Astrocyte (in vitro differentiated cells and primary cell): ENCODE measurements at regions not wholly inside any gene's neighbourhood (a gene's known extent, or its start where the extent isn't known, plus 50 kb on each side); places are given as distances from the start of the nearest gene placed in this dataset.
"Not testable (repeated sequence)": the region's sequence is repeated elsewhere in the genome, so short reads cannot be mapped to it uniquely, and the experiment has no call there.

Experiments
- DNase-seq: peaks from one replicate; pipeline ENCODE4 v3.0.0-alpha.2; 2010; ENCODE audit warnings: low read depth
- FAIRE-seq: peaks from 2 replicates; lab custom pipeline; 2011; peaks lifted over from hg19 to GRCh38; lab: Jason Lieb, UNC
- H2AFZ ChIP-seq: 2 replicates; pipeline ENCODE4 v1.6.0; 2012; ENCODE audit warnings: low read depth, low read length, inconsistent platforms
- H3K27ac ChIP-seq: 2 replicates; pipeline ENCODE4 v1.5.1; 2011; ENCODE audit warnings: low read depth, low read length, inconsistent platforms
- H3K27me3 ChIP-seq: 2 replicates; pipeline ENCODE4 v1.6.0; 2011; ENCODE audit warnings: low read length, inconsistent platforms; ENCODE audit not compliant: insufficient read depth
- H3K36me3 ChIP-seq: 2 replicates; pipeline ENCODE4 v1.5.1; 2011; ENCODE audit warnings: low read length, inconsistent platforms; ENCODE audit not compliant: insufficient read depth
- H3K4me1 ChIP-seq: 2 replicates; pipeline ENCODE4 v1.5.1; 2011; ENCODE audit warnings: low read length, inconsistent platforms; ENCODE audit not compliant: insufficient read depth
- H3K4me2 ChIP-seq: 2 replicates; pipeline ENCODE4 v1.6.0; 2012; ENCODE audit warnings: low read length, inconsistent platforms
- H3K4me3 ChIP-seq: 2 replicates; pipeline ENCODE4 v1.5.1; 2011; ENCODE audit warnings: low read depth, mild to moderate bottlenecking, low read length, inconsistent platforms; ENCODE audit not compliant: insufficient read depth
- H3K79me2 ChIP-seq: 2 replicates; pipeline ENCODE4 v1.6.0; 2012; ENCODE audit warnings: mild to moderate bottlenecking, low read length, inconsistent platforms; ENCODE audit not compliant: insufficient read depth
- H3K9ac ChIP-seq: 2 replicates; pipeline ENCODE4 v1.6.0; 2012; ENCODE audit warnings: mild to moderate bottlenecking, low read length, inconsistent platforms
- H3K9me3 ChIP-seq: 2 replicates; pipeline ENCODE4 v1.5.1; 2012; ENCODE audit warnings: low read depth, mild to moderate bottlenecking, low read length, inconsistent platforms; ENCODE audit not compliant: insufficient read depth
- H4K20me1 ChIP-seq: 2 replicates; pipeline ENCODE4 v1.6.0; 2012; ENCODE audit warnings: low read length, inconsistent platforms; ENCODE audit not compliant: insufficient read depth
- H3K27ac Mint-ChIP-seq: one replicate; pipeline ENCODE4 v1.8.0; 2021; ENCODE audit warnings: mild to moderate bottlenecking, mixed read lengths; ENCODE audit not compliant: unreplicated experiment
- H3K27me3 Mint-ChIP-seq: one replicate; pipeline ENCODE4 v1.8.0; 2021; ENCODE audit warnings: low read depth, mixed read lengths; ENCODE audit not compliant: unreplicated experiment
- H3K36me3 Mint-ChIP-seq: one replicate; pipeline ENCODE4 v1.8.0; 2021; ENCODE audit warnings: low read depth, mixed read lengths; ENCODE audit not compliant: unreplicated experiment
- H3K4me1 Mint-ChIP-seq: one replicate; pipeline ENCODE4 v1.8.0; 2021; ENCODE audit warnings: low read depth, mixed read lengths; ENCODE audit not compliant: unreplicated experiment
- H3K4me3 Mint-ChIP-seq: one replicate; pipeline ENCODE4 v1.8.0; 2021; ENCODE audit warnings: mild to moderate bottlenecking, moderate library complexity, mixed read lengths; ENCODE audit not compliant: unreplicated experiment
- H3K9me3 Mint-ChIP-seq: one replicate; pipeline ENCODE4 v1.8.0; 2021; ENCODE audit warnings: mild to moderate bottlenecking, mixed read lengths; ENCODE audit not compliant: unreplicated experiment
- EZH2 ChIP-seq: IDR thresholded peaks from 2 replicates; pipeline ENCODE4 v1.6.1; 2012; ENCODE audit warnings: mild to moderate bottlenecking, low read length, inconsistent platforms; ENCODE audit not compliant: insufficient read depth
- TF ChIP-seq, protein P1 (sequence below): IDR thresholded peaks from 2 replicates; pipeline ENCODE4 v1.5.1; 2011; ENCODE audit warnings: low read depth, mild to moderate bottlenecking, inconsistent platforms, low read length, moderate library complexity; ENCODE audit not compliant: insufficient read depth

DNA sequence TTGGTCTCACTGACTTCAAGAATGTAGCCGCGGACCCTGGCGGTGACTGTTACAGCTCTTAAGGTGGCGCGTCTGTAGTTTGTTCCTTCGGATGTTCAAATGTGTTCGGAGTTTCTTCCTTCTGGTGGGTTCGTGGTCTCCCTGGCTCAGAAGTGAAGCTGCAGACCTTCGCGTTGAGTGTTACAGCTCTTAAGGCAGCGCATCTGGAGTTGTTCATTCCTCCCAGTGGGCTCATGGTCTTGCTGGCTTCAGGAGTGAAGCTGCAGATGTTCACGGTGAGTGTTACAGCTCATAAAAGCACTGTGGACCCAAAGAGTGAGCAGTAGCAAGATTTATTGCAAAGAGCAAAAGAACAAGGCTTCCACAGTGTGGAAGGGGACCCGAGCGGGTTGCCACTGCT lies 2067.0 kb upstream of the CDH6 start:
- H3K27ac ChIP-seq: not testable (repeated sequence)

DNA sequence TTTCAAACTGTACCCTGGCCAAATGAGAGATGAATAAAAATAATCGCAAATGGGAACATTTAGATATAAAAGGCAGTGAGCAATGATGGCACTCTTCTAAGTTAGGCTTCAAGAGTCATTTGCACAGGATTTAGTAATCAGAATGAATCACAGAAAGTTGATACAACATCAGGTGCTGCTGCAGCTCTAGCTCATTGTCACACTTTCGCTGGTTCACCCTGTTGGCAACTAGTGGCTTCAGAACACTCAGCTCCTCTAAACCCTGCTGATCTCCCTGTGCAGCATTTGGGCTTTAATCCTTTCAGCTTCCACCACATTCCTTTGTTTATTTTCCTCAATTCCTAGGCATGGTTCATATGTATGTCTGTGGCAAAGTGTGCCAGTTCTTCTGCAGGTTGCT lies 2071.2 kb upstream of the CDH6 start:
- H3K4me1 ChIP-seq: no peaks in the 10 kb centered on the region
- no peak overlapping the region for H3K27ac ChIP-seq
- TF ChIP-seq, protein P1, sequence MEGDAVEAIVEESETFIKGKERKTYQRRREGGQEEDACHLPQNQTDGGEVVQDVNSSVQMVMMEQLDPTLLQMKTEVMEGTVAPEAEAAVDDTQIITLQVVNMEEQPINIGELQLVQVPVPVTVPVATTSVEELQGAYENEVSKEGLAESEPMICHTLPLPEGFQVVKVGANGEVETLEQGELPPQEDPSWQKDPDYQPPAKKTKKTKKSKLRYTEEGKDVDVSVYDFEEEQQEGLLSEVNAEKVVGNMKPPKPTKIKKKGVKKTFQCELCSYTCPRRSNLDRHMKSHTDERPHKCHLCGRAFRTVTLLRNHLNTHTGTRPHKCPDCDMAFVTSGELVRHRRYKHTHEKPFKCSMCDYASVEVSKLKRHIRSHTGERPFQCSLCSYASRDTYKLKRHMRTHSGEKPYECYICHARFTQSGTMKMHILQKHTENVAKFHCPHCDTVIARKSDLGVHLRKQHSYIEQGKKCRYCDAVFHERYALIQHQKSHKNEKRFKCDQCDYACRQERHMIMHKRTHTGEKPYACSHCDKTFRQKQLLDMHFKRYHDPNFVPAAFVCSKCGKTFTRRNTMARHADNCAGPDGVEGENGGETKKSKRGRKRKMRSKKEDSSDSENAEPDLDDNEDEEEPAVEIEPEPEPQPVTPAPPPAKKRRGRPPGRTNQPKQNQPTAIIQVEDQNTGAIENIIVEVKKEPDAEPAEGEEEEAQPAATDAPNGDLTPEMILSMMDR: no peak
- no peak for TF ChIP-seq EZH2
- no peaks in the 10 kb centered on the region for H3K27me3 ChIP-seq
- H3K9me3 ChIP-seq: no peaks in the 10 kb centered on the region
- Mint-ChIP-seq H3K9me3 (no peaks in the 10 kb centered on the region), H3K27me3 (no peaks in the 10 kb centered on the region), H3K27ac (no peak overlapping the region), H3K36me3 (no peaks in the 10 kb centered on the region), H3K4me1 (no peaks in the 10 kb centered on the region), H3K4me3 (no peak overlapping the region)
- no peaks in the 10 kb centered on the region for H3K36me3 ChIP-seq
- H4K20me1 ChIP-seq: no peaks in the 10 kb centered on the region
- H2AFZ ChIP-seq: no peak overlapping the region
- FAIRE-seq (no peak), DNase-seq (no peak)
- H3K79me2 ChIP-seq: no peaks in the 10 kb centered on the region
- H3K4me3 ChIP-seq: no peak overlapping the region
- H3K4me2 ChIP-seq: no peak overlapping the region
- H3K9ac ChIP-seq: no peak overlapping the region

More for the DNA sequence above, 2067.0 kb upstream of the CDH6 start:
- not testable (repeated sequence) for H3K4me1 Mint-ChIP-seq, H3K27me3 Mint-ChIP-seq, H3K4me2 ChIP-seq, H3K9me3 Mint-ChIP-seq, H3K4me3 ChIP-seq, DNase-seq, H3K27ac Mint-ChIP-seq, FAIRE-seq, H2AFZ ChIP-seq, H4K20me1 ChIP-seq, H3K36me3 ChIP-seq, H3K27me3 ChIP-seq, H3K4me1 ChIP-seq, H3K36me3 Mint-ChIP-seq, H3K79me2 ChIP-seq, H3K9ac ChIP-seq, H3K9me3 ChIP-seq, H3K4me3 Mint-ChIP-seq

DNA sequence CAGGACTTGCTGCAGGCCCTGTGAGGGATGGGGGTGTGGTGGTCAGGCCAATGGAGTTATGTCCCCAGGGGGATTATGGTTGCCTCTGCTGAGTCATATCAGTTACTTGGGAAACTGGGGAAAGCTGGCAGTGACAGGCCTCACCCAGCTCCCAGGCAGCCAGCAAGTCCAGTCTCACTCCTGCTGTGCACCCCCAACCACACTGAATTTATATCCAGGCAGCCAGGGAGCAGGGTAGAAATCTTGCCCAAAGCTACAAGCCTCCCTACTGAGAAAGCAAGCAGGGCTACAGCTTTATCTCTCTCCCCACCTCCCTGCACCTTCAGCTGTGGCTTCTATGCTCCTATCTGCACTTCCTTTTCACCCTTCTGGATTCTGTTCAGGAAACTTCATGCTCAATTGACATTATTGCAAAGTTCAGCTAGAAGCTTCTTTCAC lies 2076.0 kb upstream of the CDH9 start:
- H3K27me3 Mint-ChIP-seq: no peaks in the 10 kb centered on the region
- Histone ChIP-seq H3K9ac (no peak overlapping the region), H3K4me3 (no peak overlapping the region), H3K36me3 (no peaks in the 10 kb centered on the region), H3K9me3 (no peaks in the 10 kb centered on the region), H3K4me2 (no peak overlapping the region), H3K27ac (no peak overlapping the region), H4K20me1 (no peaks in the 10 kb centered on the region), H2AFZ (no peak overlapping the region), H3K27me3 (no peaks in the 10 kb centered on the region), H3K79me2 (no peaks in the 10 kb centered on the region), H3K4me1 (no peaks in the 10 kb centered on the region)
- DNase-seq (no peak), FAIRE-seq (no peak)
- no peak overlapping the region for H3K4me3 Mint-ChIP-seq
- no peak overlapping the region for H3K27ac Mint-ChIP-seq
- TF ChIP-seq, protein P1: no peak
- no peak for TF ChIP-seq EZH2
- no peaks in the 10 kb centered on the region for H3K4me1 Mint-ChIP-seq
- no peaks in the 10 kb centered on the region for H3K36me3 Mint-ChIP-seq
- H3K9me3 Mint-ChIP-seq: no peaks in the 10 kb centered on the region
